Esophagus muscularis mucosa (tissue), 3 donors: ENCODE measurements at regions not wholly inside any gene's neighbourhood (a gene's known extent, or its start where the extent isn't known, plus 50 kb on each side); places are given as distances from the start of the nearest gene placed in this dataset.

Experiments
- CTCF ChIP-seq, 3 experiments: fragments of 200-600 bp in 2 of 3; fragments of 450-650 bp in 1 of 3; sonication (generic) in 2 of 3; IDR thresholded peaks; one replicate each; pipeline ENCODE4 v1.5.1; 2017 to 2019; ENCODE audit warnings: antibody characterized with exemption in 3 of 3, mild to moderate bottlenecking in 2 of 3, moderate library complexity in 1 of 3
- POLR2A ChIP-seq: fragments of 450-650 bp; IDR thresholded peaks from one replicate; pipeline ENCODE4 v1.6.1; 2017; ENCODE audit warnings: antibody characterized with exemption, moderate library complexity, mild to moderate bottlenecking, low read depth

GRCh38 chr18:33840212-33840593 lies 262.2 kb downstream of the ASXL3 start:
- no peak for TF ChIP-seq CTCF (IDR thresholded peaks at IDR 0.05)
- TF ChIP-seq POLR2A: no peak
